ENCODE measurements at regions not wholly inside any gene's neighbourhood (a gene's known extent, or its start where the extent isn't known, plus 50 kb on each side); places are given as distances from the start of the nearest gene placed in this dataset.

DNA sequence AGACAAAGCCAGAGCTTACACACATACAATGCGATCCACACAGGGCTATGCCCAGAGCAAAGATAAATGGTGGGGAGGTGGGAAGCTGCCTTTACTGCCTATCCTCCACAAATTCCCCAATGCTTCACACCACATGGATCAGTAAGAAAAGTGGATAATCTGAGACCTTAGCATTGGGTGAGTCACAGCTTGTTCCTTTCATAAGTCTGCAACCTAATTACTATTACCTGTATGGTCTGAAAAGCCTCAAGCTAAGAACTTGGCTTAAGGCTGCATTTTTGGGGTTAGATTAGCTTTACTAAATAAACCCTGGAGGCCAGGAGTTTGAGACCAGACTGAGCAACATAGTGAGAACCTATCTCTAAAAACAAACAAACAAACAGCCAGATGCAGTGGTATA lies 66.0 kb upstream of the BTBD3 start:
- Histone ChIP-seq H3F3A (replicated peaks; ENCODE audit: low read depth) (no peaks in the 10 kb centered on the region), H3K36me3 (ENCODE audit: insufficient read depth) (no peaks in the 10 kb centered on the region), H3K4me2 (no peak overlapping the region), H3K27ac (ENCODE audit: low read depth) (no peak overlapping the region), H3K27me3 (ENCODE audit: insufficient read depth) (no peaks in the 10 kb centered on the region), H3K4me1 (ENCODE audit: insufficient read depth) (peaks cover 9% of the 10 kb centered on the region), H4K20me1 (replicated peaks; ENCODE audit: insufficient read depth) (no peaks in the 10 kb centered on the region), H3K9me2 (ENCODE audit: insufficient read depth) (peaks cover 9% of the 10 kb centered on the region), H3K79me2 (replicated peaks; ENCODE audit: insufficient read depth) (no peaks in the 10 kb centered on the region), H3K4me3 (no peak overlapping the region), H2AFZ (no peak overlapping the region)
- no peaks in the 10 kb centered on the region for H3K9me3 Mint-ChIP-seq
- TF ChIP-seq EZH2phosphoT487 (IDR thresholded peaks at IDR 0.05; ENCODE audit: unreplicated experiment) (no peak), CREB1 (CRISPR knock-in tag; IDR thresholded peaks at IDR 0.05; ENCODE audit: low read depth) (no peak), ZNF462 (CRISPR knock-in tag; IDR thresholded peaks at IDR 0.05) (no peak), CTCF (conservative IDR thresholded peaks at IDR 0.05; ENCODE audit: low read depth in 2 of 2) (no peak), EZH2 (IDR thresholded peaks at IDR 0.05; ENCODE audit: low read depth, unreplicated experiment) (no peak), POLR2AphosphoS5 (IDR thresholded peaks at IDR 0.05; ENCODE audit: low read depth) (no peak), ETS1 (IDR thresholded peaks at IDR 0.05) (no peak), NANOG (IDR thresholded peaks at IDR 0.05; ENCODE audit: borderline replicate concordance) (no peak), JUNB (IDR thresholded peaks at IDR 0.05; ENCODE audit: unreplicated experiment) (no peak), REST (IDR thresholded peaks at IDR 0.05; ENCODE audit: unreplicated experiment) (no peak), ZNF331 (CRISPR knock-in tag; IDR thresholded peaks at IDR 0.05; ENCODE audit: low read depth) (no peak), ZNF114 (CRISPR knock-in tag; IDR thresholded peaks at IDR 0.05) (no peak), STAT1 (IDR thresholded peaks at IDR 0.05; ENCODE audit: unreplicated experiment) (no peak)
- H3K4me1 Mint-ChIP-seq, result peaks cover 19% of the 10 kb centered on the region
- ATAC-seq (no peak), DNase-seq (ENCODE audit: low spot score) (no peak)
- H3K36me3 Mint-ChIP-seq (ENCODE audit: low read depth), result no peaks in the 10 kb centered on the region
- H3K4me3 Mint-ChIP-seq, result no peak overlapping the region
- peaks cover 2% of the 10 kb centered on the region for H3K27me3 Mint-ChIP-seq (ENCODE audit: insufficient read depth, low read depth, poor library complexity)
- H3K27ac Mint-ChIP-seq, result no peak overlapping the region

All from GM23338 (cell line).